ENCODE measurements at regions not wholly inside any gene's neighbourhood (a gene's known extent, or its start where the extent isn't known, plus 50 kb on each side); places are given as distances from the start of the nearest gene placed in this dataset.

GRCh38 chr1:102783487-102783886, 324.8 kb downstream of the COL11A1 start:
- TF ChIP-seq, protein P1, sequence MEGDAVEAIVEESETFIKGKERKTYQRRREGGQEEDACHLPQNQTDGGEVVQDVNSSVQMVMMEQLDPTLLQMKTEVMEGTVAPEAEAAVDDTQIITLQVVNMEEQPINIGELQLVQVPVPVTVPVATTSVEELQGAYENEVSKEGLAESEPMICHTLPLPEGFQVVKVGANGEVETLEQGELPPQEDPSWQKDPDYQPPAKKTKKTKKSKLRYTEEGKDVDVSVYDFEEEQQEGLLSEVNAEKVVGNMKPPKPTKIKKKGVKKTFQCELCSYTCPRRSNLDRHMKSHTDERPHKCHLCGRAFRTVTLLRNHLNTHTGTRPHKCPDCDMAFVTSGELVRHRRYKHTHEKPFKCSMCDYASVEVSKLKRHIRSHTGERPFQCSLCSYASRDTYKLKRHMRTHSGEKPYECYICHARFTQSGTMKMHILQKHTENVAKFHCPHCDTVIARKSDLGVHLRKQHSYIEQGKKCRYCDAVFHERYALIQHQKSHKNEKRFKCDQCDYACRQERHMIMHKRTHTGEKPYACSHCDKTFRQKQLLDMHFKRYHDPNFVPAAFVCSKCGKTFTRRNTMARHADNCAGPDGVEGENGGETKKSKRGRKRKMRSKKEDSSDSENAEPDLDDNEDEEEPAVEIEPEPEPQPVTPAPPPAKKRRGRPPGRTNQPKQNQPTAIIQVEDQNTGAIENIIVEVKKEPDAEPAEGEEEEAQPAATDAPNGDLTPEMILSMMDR (conservative IDR thresholded peaks at IDR 0.05 in 1 of 2, IDR thresholded peaks at IDR 0.05 in 1 of 2; ENCODE audit: extremely low read depth in 1 of 2, insufficient read depth in 1 of 2, low read depth in 1 of 2, low read length in 2 of 2) = no peak
- no peak for TF ChIP-seq EZH2 (IDR thresholded peaks at IDR 0.05; ENCODE audit: borderline replicate concordance, low read length)

Data from mammary epithelial cell (primary cell).